GM18868 (cell line): ENCODE measurements at regions not wholly inside any gene's neighbourhood (a gene's known extent, or its start where the extent isn't known, plus 50 kb on each side); places are given as distances from the start of the nearest gene placed in this dataset.
"Not testable (repeated sequence)": the region's sequence is repeated elsewhere in the genome, so short reads cannot be mapped to it uniquely, and the experiment has no call there.

ENCODE experiments used
- ATAC-seq: cut with Tn5 transposase; IDR thresholded peaks from one replicate; pipeline ENCODE4 v1.9.1; 2021; ENCODE audit warnings: mild to moderate bottlenecking, moderate library complexity; ENCODE audit not compliant: unreplicated experiment

GRCh38 chr17:52947418-52947817 lies 788.9 kb upstream of the CA10 start:
- ATAC-seq, result no peak

- ATAC-seq, result no peak
Measured at GRCh38 chr17:52938623-52939230, 780.2 kb upstream of the CA10 start.

GRCh38 chr17:52930581-52930980 lies 772.1 kb upstream of the CA10 start:
- ATAC-seq, result no peak

- no peak for ATAC-seq
Measured at GRCh38 chr17:52930145-52930544, 771.6 kb upstream of the CA10 start.

- no peak for ATAC-seq
Measured at GRCh38 chr17:52923658-52924057, 765.1 kb upstream of the CA10 start.

GRCh38 chr17:52899235-52899634 lies 740.7 kb upstream of the CA10 start:
- no peak for ATAC-seq

- no peak for ATAC-seq
Measured at GRCh38 chr17:52895272-52895671, 736.8 kb upstream of the CA10 start.

GRCh38 chr17:52892334-52892733 lies 733.8 kb upstream of the CA10 start:
- ATAC-seq, result no peak

GRCh38 chr17:52885882-52886281 lies 727.4 kb upstream of the CA10 start:
- no peak for ATAC-seq

- ATAC-seq, result not testable (repeated sequence)
Measured at GRCh38 chr17:52883907-52884491, 725.5 kb upstream of the CA10 start.

- not testable (repeated sequence) for ATAC-seq
Measured at GRCh38 chr17:52846767-52847166, 688.3 kb upstream of the CA10 start.

- no peak for ATAC-seq
Measured at GRCh38 chr17:52841971-52842370, 683.5 kb upstream of the CA10 start.

GRCh38 chr17:52837492-52837891 lies 679.0 kb upstream of the CA10 start:
- ATAC-seq, result no peak

- ATAC-seq, result no peak
Measured at GRCh38 chr17:52831536-52831935, 673.0 kb upstream of the CA10 start.

- ATAC-seq, result no peak
Measured at GRCh38 chr17:52828621-52829020, 670.1 kb upstream of the CA10 start.

GRCh38 chr17:52827526-52827925 lies 669.0 kb upstream of the CA10 start:
- no peak for ATAC-seq

GRCh38 chr17:52824542-52824941 lies 666.0 kb upstream of the CA10 start:
- ATAC-seq, result no peak

- ATAC-seq, result no peak
Measured at GRCh38 chr17:52823155-52823554, 664.6 kb upstream of the CA10 start.

GRCh38 chr17:52790359-52790955 lies 631.9 kb upstream of the CA10 start:
- ATAC-seq, result no peak

GRCh38 chr17:52789829-52790228 lies 631.3 kb upstream of the CA10 start:
- ATAC-seq, result no peak

- ATAC-seq, result no peak
Measured at GRCh38 chr17:52776234-52776633, 617.7 kb upstream of the CA10 start.

- ATAC-seq, result no peak
Measured at GRCh38 chr17:52762794-52763167, 604.3 kb upstream of the CA10 start.
